SHP77 (cell line): ENCODE measurements at regions not wholly inside any gene's neighbourhood (a gene's known extent, or its start where the extent isn't known, plus 50 kb on each side); places are given as distances from the start of the nearest gene placed in this dataset.
"Not testable (repeated sequence)": the region's sequence is repeated elsewhere in the genome, so short reads cannot be mapped to it uniquely, and the experiment has no call there.

Experiments
- DNase-seq, 2 experiments: peaks; one replicate each; lab custom pipeline; 2025; lab: John Stamatoyannopoulos, UW

DNA sequence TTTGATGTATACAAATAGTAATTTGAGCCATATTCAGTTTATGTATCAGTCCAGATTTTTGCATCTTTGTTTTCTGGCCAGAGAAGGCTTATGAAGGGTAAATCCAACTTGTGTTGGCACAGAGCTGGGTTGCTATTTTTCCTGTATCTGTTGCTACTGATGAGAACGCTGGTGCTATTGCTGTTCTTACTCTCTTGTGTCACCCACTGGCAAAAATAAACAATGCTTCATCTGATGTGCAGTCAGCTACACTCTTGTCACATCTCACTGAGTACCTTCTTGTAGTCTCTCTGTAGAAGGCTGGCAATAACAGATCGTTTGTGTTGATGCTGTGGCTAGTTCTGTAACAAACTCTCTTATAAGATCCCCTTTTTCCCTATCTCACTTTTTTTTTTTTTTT lies 323.4 kb downstream of the CDH19 start:
- no peak for DNase-seq

DNA sequence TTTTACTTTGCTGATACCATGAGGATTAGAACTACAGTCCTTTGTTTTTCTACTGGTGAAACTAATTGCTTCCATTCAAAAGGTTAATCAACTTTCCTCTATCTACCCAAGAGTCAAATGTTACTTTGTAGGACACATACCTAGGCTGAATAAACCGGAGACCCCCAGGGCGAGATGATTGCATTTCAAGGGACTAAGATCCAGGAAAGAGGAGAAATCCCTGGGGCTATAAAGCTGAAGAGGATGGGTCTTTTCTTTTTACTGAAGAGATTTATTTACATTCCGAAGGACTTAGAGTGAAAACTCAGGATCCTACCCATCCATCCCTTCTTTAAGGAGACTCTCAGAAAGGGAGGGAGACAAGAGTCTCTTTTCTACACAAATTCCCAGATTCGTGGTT lies 331.9 kb downstream of the CDH19 start:
- no peak for DNase-seq

DNA sequence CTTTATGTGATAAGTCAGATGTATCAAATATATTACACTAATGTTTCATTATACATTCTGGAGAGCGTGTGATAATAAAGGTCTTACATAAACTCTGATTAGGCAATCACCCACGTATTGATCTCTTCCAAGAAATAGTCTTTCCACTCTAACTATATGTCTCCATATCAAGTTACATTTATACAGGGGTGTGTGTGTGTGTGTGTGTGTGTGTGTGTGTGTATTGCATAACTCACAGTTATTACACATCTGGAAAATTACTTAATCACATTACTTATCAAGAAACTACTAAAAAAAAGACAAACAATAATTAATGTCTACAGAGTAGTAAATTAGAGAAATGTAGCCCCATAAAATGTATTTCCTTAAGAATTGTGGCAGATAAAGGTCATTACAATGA lies 339.8 kb downstream of the CDH19 start:
- no peak for DNase-seq

DNA sequence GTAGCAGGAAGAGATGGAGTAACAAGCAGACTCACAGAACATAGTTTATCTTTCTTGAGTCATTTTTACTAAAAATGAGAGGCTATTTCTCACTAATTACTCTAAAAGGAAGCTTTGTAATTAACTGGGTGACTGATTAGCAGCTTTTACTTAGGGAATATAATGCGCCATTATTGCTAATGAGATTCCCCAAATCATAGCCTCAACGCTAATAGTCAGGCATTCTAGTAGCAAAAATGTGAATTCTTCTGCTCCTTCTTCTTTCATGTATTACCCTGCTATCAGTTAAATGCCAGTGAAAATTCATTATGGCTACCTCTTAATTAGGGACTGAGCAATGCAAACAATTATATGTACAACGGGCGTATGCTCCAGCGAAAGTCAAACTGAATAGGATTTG lies 349.8 kb downstream of the CDH19 start:
- no peak for DNase-seq

DNA sequence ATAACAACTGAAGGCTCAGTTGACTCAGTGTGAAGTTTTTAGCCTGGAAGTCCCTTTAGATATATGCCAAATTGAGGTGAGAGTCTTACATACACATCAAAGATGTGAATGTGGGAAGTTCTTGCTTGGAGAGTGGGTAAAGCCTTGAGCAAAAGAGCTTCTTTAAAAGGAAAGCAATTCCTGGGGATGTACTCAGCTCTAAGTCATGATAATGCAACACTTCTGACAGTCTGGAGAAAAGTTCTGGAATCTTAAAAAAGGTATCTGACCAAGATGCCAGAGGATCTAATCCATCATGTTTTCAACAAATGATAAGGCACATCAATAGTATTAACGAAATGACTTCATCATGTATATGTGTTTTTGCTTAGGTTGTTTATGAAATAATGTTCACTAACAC lies 351.2 kb downstream of the CDH19 start:
- DNase-seq = no peak

DNA sequence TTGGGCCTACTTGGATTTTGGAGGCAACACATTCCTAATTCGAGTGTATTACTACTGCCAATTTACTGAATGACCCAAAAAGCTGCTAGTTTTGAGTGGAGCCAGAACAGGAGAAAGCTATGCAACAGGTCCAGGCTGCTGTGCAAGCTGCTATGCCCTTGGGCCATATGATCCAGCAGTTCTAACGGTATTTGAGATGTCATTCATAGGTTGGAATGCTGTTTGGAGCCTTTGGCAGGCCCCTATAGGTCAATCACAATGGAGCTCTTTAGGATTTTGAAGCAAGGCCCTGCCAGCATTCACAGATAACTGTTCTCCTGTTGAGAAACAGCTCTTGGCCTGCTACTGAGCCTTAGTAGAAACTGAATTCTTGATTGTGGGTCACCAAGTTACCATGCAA lies 368.7 kb downstream of the CDH19 start:
- DNase-seq = no peak

DNA sequence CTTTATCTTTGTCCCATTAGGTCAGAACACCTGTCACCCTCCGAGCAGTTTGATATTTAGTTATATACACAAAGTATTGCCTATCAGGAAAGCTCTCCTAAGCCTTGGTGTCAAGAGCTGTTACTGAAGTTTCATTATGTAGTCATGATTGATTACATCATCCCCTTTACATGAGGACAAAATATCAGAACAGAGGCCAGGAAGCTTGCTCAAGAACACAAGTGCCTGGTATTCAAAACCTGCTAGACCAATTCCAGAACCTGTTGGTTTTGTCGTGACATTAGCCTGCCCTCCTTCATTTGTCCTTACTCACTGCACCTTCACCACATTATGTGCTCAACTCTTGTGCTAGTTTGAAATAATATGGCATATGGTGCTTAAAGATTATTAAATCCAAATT lies 377.1 kb downstream of the CDH19 start:
- peak in 1 of 2 experiments; percentile 1 for DNase-seq

DNA sequence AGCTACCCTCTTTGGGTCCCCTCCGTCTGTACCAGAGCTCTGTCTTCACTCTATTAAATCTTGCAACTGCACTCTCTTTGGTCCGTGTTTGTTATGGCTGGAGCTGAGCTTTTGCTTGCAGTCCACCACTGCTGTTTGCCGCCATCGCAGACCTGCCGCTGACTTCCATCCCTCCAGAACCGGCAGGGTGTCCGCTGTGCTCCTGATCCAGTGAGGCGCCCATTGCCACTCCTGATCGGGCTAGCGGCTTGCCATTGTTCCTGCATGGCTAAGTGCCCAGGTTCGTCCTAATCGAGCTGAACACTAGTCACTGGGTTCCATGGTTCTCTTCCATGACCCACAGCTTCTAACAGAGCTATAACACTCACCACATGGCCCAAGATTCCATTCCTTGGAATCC lies 380.6 kb downstream of the CDH19 start:
- not testable (repeated sequence) for DNase-seq

DNA sequence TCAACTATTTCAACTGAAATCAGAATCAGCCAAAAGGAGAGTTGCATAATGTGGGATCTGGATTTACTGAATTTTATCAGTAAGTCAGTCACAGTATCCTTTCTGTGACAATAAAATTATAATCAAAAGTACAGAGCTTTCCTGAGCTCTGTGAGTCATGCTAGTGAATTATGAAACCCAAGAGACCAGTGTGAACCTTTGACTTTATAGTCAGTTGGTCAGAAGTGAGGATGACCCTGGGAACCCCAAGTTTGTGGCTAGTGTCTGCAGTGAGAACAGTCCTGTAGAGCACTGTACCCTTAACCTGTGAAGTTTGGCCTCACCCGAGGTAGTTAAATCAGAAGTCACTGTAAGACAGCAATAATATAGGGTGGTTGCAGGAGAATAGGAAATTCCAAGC lies 381.7 kb downstream of the CDH19 start:
- no peak for DNase-seq

DNA sequence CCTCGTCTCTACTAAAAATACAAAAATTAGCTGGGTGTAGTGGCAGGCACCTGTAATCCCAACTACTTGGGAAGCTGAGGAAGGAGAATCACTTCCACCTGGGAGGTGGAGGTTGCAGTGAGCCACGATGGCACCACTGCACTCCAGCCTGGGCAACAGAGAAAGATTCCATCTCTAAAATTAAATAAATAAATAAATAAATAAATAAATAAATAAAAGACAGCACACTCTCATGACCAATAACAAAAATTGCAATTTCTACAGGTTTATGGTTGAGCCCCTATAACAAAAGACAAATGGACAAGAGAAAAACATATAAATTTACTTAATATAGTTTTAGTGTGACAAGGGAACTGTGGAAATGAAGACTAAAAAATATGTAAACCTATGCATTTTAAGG lies 384.1 kb downstream of the CDH19 start:
- no peak for DNase-seq

DNA sequence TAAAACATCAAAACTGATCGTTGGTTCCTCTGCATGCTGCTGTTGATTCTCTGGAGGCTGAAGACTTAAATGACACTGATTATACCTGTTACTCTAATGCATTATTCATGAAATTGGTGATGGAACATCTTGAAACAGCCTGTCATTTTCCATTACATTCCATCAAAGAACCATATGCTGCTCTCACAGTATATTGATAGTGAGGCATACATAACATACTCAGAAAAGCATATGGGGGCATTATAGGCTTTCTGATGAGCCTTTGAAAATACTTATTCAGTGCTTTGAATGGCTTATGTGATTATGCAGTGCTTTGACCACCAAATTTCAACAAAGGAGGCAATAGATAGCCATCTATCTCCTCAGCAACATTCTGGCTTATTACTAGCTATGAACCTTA lies 392.1 kb downstream of the CDH19 start:
- DNase-seq = no peak

DNA sequence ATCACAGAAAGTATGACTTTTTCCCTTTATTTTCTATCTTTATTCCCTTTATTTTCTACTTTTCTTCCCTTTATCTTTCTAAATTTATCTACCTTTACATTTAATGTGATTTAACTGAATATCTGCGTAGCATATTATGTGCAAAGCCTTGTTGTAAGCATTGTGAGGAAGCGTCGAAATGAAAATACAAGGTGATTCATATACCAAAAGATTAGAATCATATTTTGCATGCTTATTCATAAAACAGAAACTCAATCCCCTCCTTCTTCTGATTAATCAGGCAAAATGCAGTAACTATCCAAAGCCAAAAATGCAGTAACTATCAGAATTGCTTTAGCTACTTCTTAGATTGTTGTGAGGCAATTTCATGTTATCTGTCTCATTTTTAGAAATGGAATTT lies 393.0 kb downstream of the CDH19 start:
- DNase-seq = no peak

DNA sequence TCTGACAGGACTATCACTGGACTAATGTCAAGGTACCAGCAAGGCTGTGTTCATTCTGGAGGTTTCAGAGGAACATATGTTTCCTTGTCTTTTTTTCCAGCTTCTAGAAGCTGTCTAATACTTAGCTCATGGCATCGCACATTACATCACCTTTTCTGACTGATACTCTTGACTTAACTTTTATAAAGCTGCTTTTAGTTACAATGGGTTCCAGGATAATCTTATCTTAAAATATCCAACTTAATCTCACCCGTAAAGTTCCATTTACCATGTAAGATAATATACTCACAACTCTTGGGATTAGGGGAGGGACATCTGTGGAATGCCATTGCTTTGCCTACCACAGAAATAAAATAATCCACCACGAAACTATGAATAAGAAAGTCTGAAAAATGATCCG lies 394.2 kb downstream of the CDH19 start:
- no peak for DNase-seq

DNA sequence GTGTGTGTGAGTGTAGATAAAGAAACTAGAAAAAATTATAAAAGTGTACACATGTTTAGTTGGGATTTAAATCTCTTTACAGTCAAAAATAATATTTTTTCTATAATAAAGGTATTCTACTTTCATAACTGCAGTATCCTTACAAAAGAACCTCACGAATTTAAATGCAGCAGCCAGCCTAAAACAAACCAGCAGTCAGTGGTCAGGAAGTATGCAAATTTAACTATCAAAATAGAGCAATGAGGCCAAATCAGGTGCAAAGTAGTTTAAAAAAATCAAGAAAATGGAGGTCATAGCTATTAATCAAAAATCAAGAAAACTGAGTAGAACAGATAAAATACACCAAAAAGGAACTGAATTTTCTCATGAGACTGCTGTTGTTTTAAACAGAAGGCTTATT lies 407.1 kb downstream of the CDH19 start:
- DNase-seq = no peak

DNA sequence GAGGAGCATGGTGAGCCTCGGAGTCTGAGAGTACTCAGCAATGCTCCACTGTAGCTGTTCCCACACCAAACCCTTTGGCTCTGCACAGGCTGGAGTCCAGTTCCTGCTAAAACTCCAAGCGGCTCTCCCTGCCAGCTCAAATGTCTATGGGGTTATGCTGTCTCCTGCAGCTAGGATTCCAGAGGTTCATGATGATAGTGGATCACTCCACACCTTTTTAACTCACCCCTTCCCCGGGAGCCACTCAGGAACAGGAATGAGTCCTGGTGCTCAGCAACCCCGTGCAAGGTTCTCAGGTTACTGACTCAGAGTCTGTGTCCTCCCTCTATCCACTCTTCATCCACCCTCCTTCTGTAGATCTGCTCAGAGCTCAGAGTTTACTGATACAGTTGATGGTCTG lies 410.0 kb downstream of the CDH19 start:
- DNase-seq = no peak

DNA sequence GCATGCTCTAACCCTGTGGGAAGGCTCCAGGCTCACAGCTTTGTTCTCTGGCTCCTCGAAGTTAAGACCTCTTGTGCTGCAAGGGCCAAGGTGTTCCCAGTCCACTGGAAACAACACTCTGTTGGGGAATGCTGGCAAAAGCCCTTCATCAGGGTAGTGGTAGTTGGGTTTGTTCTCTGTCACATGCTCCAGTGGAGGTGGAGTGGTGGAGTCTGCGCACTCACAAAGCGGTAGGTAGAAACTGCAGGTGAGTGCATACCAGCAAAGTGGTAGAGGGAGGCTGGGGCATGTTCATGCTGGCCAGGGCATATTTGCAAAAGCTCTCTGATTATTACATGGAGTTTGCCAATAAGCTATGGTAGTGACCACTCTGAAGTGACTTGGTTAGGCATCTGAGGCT lies 410.5 kb downstream of the CDH19 start:
- no peak for DNase-seq

DNA sequence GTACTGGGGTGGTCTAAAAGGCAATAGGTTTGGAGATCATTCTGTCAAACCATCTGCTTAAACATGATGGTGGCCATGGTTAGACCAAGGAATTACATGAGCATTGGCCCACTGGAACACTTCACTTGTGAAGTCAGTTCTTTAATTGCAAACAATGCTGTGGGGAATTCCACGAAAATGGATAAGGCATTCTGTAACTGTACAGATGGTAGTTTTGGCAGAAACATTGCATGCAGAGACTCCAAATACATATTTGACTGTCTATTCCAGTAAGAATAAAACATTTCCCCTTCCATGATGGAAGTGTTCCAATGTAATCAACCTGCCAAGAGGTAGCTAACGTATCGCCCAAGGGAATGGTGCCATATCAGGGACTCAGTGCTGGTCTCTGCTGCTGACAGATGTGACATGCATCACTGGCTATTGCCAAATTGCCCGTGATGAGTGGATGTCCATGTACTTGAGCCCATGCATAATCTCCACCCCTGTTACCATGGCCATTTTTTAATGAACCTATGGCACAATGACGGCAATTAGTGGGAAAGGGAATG lies 417.9 kb downstream of the CDH7 start:
- no peak for DNase-seq

DNA sequence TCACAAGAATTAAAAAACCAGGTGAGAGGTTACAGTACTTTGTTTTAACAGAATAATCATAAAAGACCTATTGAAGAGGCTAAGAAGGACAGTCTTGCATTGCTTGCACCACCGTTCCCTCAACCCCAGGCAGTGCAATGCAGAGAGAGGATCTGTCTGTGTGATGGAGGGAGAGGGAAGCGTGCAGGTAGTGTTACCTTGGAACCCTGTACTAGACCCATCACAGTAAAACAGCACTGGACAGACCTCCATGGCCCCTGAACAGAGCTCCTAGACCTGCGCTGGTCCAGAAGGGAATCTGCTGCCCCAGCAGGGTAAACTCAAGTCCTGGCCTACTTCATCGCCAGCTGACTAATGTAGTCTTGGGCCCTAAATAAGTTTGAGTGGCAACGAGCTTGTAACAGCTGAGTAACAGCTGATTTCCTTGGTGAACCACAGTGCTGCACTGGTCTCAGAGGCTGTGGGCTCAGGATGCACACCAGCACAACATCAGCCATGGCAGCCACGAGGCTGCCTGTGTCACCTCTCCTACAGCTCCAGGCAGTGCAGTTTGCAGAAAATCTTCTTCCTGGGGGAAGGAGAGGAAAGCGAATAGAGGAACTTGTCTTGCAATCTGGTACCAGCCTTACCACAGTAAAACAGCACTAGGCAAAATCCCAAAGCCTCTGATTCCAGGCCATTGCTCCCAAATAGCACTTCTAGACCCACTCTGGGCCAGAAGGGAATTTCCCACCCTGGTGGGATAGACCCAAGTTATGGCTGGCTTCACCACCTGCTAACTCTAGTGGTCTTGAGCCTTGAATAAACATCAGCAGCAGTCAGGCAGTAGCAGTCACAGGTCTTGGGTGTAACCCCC lies 417.2 kb downstream of the CDH7 start:
- no peak for DNase-seq

DNA sequence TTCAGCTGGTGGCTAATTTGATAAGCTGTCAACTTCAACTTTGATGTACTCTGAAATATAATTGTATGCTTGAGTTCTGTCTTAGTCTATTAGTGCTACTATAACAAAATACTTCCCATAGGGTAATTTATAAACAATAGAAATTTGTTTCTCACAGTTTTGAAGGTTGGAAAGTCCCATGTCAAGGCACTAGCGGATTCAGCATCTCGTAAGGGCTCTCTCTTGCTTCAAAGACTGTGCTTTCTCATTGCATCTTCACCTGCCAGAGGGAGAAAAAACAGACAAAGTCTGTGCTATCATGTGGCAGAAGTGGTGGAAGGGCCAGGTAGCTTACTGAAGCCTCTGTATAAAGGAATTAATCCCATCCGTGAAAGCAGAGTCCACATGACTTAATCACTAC lies 409.2 kb downstream of the CDH7 start:
- DNase-seq = no peak

DNA sequence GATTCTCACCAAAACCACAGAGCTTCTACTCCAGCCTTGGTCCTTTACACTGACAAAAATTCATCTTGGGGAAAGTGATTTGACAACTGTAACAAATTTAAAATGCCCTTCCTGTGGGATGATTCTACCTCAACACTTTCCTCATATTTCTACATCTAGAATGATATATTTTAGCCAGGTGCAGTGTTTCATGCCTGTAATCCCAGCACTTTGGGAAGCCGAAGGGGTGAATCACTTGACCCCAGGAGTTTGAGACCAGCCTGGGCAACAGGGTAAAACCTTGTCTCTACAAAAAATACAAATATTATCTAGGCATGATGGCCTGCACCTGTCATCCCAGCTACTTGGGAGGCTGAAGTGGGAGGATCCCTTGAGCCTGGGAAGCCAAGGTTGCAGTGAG lies 408.6 kb downstream of the CDH7 start:
- no peak for DNase-seq

DNA sequence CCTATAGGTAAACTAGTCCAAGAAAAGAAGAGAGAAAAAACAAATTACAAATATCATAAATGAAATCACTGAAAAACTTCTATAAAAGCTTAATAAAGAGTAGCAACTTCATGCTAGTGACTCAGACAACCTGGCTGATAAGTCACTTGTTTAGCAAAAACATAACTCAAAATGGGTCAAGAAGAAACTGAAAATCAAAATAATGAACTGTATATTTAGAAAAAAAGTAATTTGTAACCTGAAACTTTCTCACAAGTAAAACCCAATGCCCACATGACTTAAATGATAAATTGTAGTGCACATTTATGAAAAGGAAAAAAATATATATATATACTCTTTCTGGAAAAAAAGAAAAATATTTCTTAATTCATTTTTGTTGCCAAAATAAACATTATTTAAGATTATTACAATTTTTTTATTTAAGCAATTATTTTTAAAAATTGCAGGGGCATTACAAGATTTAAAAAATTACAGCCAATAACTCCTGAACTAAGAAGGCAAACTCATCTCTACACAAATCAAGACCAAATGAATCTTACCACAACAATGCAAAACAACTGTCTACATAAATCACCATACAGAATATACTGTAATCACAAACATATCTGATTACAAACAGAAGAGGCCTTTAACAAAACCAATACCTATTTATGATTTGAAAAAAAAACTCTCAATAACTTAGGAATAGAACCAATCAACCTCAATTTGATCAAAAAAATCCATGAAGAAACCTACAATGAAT lies 406.3 kb downstream of the CDH7 start:
- DNase-seq = no peak

DNA sequence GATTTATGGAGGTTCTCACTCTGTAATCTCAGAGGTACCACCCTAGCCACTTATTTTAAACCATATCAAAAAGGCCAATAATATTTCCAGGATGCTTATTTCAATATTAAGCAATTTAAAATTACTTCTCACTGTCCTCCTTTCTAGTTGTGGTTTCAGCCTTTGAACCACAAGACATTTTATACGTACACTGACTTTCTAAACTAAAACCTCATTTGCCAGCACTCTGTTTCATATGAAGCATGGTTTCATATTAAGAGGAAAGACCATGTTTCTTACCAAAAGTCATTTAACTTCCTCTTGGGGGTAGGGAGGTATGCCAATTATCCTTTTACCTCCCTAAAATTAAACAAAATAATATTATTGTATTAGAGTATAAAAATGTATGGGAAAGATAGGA lies 399.8 kb downstream of the CDH7 start:
- no peak for DNase-seq

DNA sequence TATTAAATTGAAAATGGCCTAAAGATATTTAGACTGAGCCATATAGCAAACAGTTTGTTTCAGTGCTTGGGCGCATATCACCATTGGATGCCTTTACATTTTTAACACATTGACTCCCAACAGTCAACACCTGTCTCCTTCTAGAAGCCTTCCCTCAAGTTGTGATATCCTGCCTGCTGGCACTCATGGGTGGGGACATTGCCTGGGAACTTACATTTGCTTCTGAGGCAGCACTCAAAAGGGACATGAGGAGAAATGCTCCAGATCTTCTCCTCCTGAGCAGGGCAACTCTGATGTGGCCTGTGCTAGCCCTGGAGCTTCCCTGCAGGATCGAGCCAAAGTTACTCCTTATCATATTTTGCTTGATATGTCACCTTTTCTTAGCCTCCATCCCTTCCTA lies 392.2 kb downstream of the CDH7 start:
- no peak for DNase-seq
